HepG2 (cell line): ENCODE measurements at regions not wholly inside any gene's neighbourhood (a gene's known extent, or its start where the extent isn't known, plus 50 kb on each side); places are given as distances from the start of the nearest gene placed in this dataset.
"Not testable (repeated sequence)": the region's sequence is repeated elsewhere in the genome, so short reads cannot be mapped to it uniquely, and the experiment has no call there.

Source experiments
- ATAC-seq: fragments of 200-7000 bp; cut with Tn5 transposase; 3 replicates; pipeline ENCODE4 v1.9.1; 2020; ENCODE audit warnings: mild to moderate bottlenecking, moderate library complexity
- BruUV-seq: library from RNA; stranded (reverse); fragments of 400-500 nt; replicated peaks from 2 replicates; lab custom pipeline; 2021; lab: Mats Ljungman, UMichigan
- CTCF ChIA-PET: fragments of 300-600 bp; formaldehyde crosslinking; extraction: SDS; loops from one replicate; lab custom pipeline; 2021; ENCODE audit warnings: low total read pairs, inconsistent platforms, low intra/inter-chr PET ratio; lab: Yijun Ruan, JAX
- POLR2A ChIA-PET: fragments of 350-600 bp; sonication (Branson Sonifier 250); formaldehyde crosslinking; loops from one replicate; lab custom pipeline; 2020; ENCODE audit warnings: antibody characterized with exemption, inconsistent platforms; lab: Yijun Ruan, JAX
- DNase-seq: peaks from one replicate; pipeline ENCODE4 v3.0.0-alpha.2; 2015; ENCODE audit warnings: low spot score
- FAIRE-seq: peaks from 3 replicates; lab custom pipeline; 2011; peaks lifted over from hg19 to GRCh38; lab: Jason Lieb, UNC
- H2AFZ ChIP-seq: one replicate; pipeline ENCODE4 v1.6.1; 2011; ENCODE audit warnings: low read length, inconsistent platforms
- H3K27ac ChIP-seq: fragments of 300-600 bp; 3 replicates; pipeline ENCODE4 v1.8.0; 2011; ENCODE audit warnings: mixed run types, mild to moderate bottlenecking, mixed read lengths, low read length, inconsistent platforms; ENCODE audit not compliant: insufficient read depth; ENCODE audit errors: extremely low read length
- H3K27me3 ChIP-seq, 2 experiments: fragments of 200-600 bp in 1 of 2; 2 replicates in 1 of 2; 3 replicates in 1 of 2; pipeline versions ENCODE4 v1.6.0 to v1.8.0; 2011; ENCODE audit warnings: low read length in 2 of 2, mild to moderate bottlenecking in 2 of 2, moderate library complexity in 2 of 2, inconsistent platforms in 1 of 2; ENCODE audit not compliant: insufficient read depth in 2 of 2, control insufficient read depth in 1 of 2
- H3K36me3 ChIP-seq, 2 experiments: fragments of 200-600 bp in 1 of 2; replicated peaks in 1 of 2; 2 replicates in 1 of 2; 3 replicates in 1 of 2; pipeline versions ENCODE4 v1.5.1 to v1.8.0; 2011; ENCODE audit warnings: low read length in 2 of 2, inconsistent platforms in 1 of 2; ENCODE audit not compliant: insufficient read depth in 2 of 2, control insufficient read depth in 1 of 2
- H3K4me1 ChIP-seq: 2 replicates; pipeline ENCODE4 v1.5.1; 2012; ENCODE audit warnings: low read length, inconsistent platforms; ENCODE audit not compliant: insufficient read depth
- H3K4me2 ChIP-seq: 2 replicates; pipeline ENCODE4 v1.6.0; 2011; ENCODE audit warnings: low read depth, low read length, inconsistent platforms
- H3K4me3 ChIP-seq, 3 experiments: fragments of 200-600 bp in 1 of 3; sonication (generic), shearing (Covaris generic) in 1 of 3; replicated peaks in 1 of 3; 2 replicates each; pipeline ENCODE4 v1.5.1; 2011 to 2016; ENCODE audit warnings: low read length in 3 of 3, inconsistent platforms in 2 of 3, low read depth in 2 of 3, mild to moderate bottlenecking in 2 of 3, control low read depth in 1 of 3, mixed read lengths in 1 of 3; ENCODE audit not compliant: insufficient read depth in 1 of 3
- H3K79me2 ChIP-seq: one replicate; pipeline ENCODE4 v1.6.1; 2011; ENCODE audit warnings: low read length, inconsistent platforms; ENCODE audit not compliant: insufficient read depth
- H3K9ac ChIP-seq: 2 replicates; pipeline ENCODE4 v1.6.0; 2011; ENCODE audit warnings: mild to moderate bottlenecking, low read depth, low read length, inconsistent platforms; ENCODE audit not compliant: insufficient read depth
- H3K9me3 ChIP-seq: 2 replicates; pipeline ENCODE4 v1.5.1; 2012; ENCODE audit warnings: mild to moderate bottlenecking, low read length
- H4K20me1 ChIP-seq: 2 replicates; pipeline ENCODE4 v1.6.0; 2011; ENCODE audit warnings: inconsistent platforms, mild to moderate bottlenecking, low read length, moderate library complexity; ENCODE audit not compliant: insufficient read depth
- POLR2A ChIP-seq, 2 experiments: IDR thresholded peaks; 2 replicates each; pipeline ENCODE4 v1.6.1; 2011; ENCODE audit warnings: low read depth in 2 of 2, low read length in 2 of 2, mild to moderate bottlenecking in 1 of 2, moderate library complexity in 1 of 2; ENCODE audit not compliant: insufficient read depth in 1 of 2
- RNF2 ChIP-seq: fragments of 450-650 bp; conservative IDR thresholded peaks from 2 replicates; pipeline ENCODE4 v1.6.1; 2016; ENCODE audit warnings: low read depth
- SMAD3 ChIP-seq: sonication (generic); formaldehyde crosslinking; IDR thresholded peaks from 2 replicates; pipeline ENCODE4 v1.4.0; 2020; ENCODE audit warnings: missing genetic modification reagents
- ZNF564 ChIP-seq: sonication (generic); formaldehyde crosslinking; IDR thresholded peaks from 2 replicates; pipeline ENCODE4 v1.8.1; 2023; ENCODE audit warnings: mild to moderate bottlenecking, missing genetic modification reagents
- ZNF83 ChIP-seq: sonication (generic); formaldehyde crosslinking; IDR thresholded peaks from 2 replicates; pipeline ENCODE4 v1.4.0; 2020; ENCODE audit warnings: missing genetic modification reagents, mild to moderate bottlenecking, borderline replicate concordance
- ZSCAN20 ChIP-seq: sonication (generic); formaldehyde crosslinking; IDR thresholded peaks from 2 replicates; pipeline ENCODE4 v1.4.0; 2020; ENCODE audit warnings: missing genetic modification reagents, mild to moderate bottlenecking, borderline replicate concordance
- WGBS: methylation state at CpG from one replicate; pipeline ENCODE4 v1.1.6; 2017; ENCODE audit warnings: low lambda C conversion rate; 5-methylcytosine and 5-hydroxymethylcytosine counted together
- in situ Hi-C: cut with HindIII; loops from 2 replicates; pipeline ENCODE4 v1.10.0; 2017; ENCODE audit warnings: low pct_unique_long_range_greater_than_20kb; ENCODE audit not compliant: extremely low pct_ligation_motif_present
- intact Hi-C: fragments of 100-400 bp; cut with micrococcal nuclease; formaldehyde crosslinking; loops from one replicate; pipeline ENCODE4 v1.10.0; 2022; ENCODE audit not compliant: unreplicated experiment
- TF ChIP-seq, protein P1 (sequence below): sonication (generic); formaldehyde crosslinking; IDR thresholded peaks from 2 replicates; pipeline ENCODE4 v1.8.0; 2022; ENCODE audit warnings: mild to moderate bottlenecking, missing genetic modification reagents, moderate library complexity

DNA sequence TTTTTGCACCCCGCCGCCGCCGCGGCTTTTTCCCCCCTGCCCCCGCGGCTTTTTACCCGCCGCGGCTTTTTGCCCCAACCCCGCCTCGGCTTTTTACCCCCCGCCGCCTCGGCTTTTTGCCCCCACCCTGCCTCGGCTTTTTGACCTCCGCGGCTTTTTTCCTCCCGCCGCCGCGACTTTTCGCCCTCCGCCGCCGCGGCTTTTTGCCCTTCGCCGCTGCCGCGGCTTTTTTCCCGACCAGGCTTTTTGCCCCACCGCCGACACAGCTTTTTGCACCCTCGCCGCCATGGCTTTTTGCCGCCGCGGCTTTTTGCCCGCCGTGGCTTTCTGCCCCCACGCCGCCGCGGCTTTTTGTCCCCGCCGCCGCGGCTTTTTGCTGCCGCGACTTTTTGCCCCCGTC, 137.0 kb upstream of the TP53TG3D start:
- H3K27me3 ChIP-seq, result peaks cover 0 to 1% of the 10 kb centered on the region in 2 experiments; a peak in 1 of 5 replicates
- TF ChIP-seq RNF2 (0 out of 2 replicates have a peak, but pooled peaks have one; percentile 32), SMAD3 (CRISPR knock-in tag) (no peak), POLR2A (IDR thresholded peaks at IDR 0.05; ENCODE audit: insufficient read depth in 1 of 2, low read depth in 2 of 2, low read length in 2 of 2) (no peak), ZSCAN20 (CRISPR knock-in tag) (no peak), ZNF83 (no peak), ZNF564 (CRISPR knock-in tag) (no peak)
- TF ChIP-seq, protein P1, sequence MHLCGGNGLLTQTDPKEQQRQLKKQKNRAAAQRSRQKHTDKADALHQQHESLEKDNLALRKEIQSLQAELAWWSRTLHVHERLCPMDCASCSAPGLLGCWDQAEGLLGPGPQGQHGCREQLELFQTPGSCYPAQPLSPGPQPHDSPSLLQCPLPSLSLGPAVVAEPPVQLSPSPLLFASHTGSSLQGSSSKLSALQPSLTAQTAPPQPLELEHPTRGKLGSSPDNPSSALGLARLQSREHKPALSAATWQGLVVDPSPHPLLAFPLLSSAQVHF (CRISPR knock-in tag), result no peak
- no peak overlapping the region for H3K9ac ChIP-seq
- no peaks in the 10 kb centered on the region for H3K79me2 ChIP-seq
- POLR2A ChIA-PET, result no interaction called here
- in situ Hi-C loops, result no loop called here
- H3K4me1 ChIP-seq, result no peaks in the 10 kb centered on the region
- intact Hi-C loops, result no loop called here
- no peaks in the 10 kb centered on the region for H3K36me3 ChIP-seq
- ATAC-seq, result no peak
- CTCF ChIA-PET, result no interaction called here
- no peaks in the 10 kb centered on the region for H4K20me1 ChIP-seq
- WGBS, result 2% methylated on average over 52 of the region's 52 CpGs
- no peaks in the 10 kb centered on the region for H3K9me3 ChIP-seq
- H2AFZ ChIP-seq, result no peak overlapping the region
- BruUV-seq, result no TSS peak
- no peak for FAIRE-seq
- peak overlapping the region; percentile 63 for H3K4me2 ChIP-seq
- no peak for DNase-seq
- H3K27ac ChIP-seq, result no peak overlapping the region
- H3K4me3 ChIP-seq, result peak overlapping the region; percentile 65 to 69 (median 67); a peak in 5 of 6 replicates

DNA sequence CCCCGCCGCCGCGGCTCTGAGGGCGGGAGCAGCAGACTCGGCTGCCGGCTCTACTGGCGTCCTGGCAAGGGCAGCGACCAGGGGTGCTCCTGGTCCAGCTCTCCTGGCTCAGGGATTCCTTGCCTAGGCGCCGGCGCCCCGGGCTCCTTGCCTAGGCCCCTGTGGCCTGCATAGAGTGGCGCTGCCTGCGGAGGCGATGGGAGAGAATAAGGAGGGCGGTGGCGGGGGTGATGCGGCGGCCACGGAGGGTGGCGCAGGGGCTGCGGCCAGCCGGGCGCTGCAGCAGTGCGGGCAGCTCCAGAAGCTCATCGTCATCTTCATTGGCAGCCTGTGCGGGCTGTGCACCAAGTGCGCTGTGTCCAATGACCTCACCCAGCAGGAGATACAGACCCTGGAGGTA, 136.6 kb upstream of the TP53TG3D start:
- FAIRE-seq, H3K9ac ChIP-seq, H3K79me2 ChIP-seq, H3K36me3 ChIP-seq, H3K27me3 ChIP-seq, BruUV-seq, H3K4me1 ChIP-seq, CTCF ChIA-PET, POLR2A ChIA-PET, ATAC-seq, H4K20me1 ChIP-seq, DNase-seq, H3K9me3 ChIP-seq, H3K27ac ChIP-seq, H3K4me2 ChIP-seq, intact Hi-C loops, H2AFZ ChIP-seq, in situ Hi-C loops: not testable (repeated sequence)
- 55% methylated on average over 29 of the region's 29 CpGs for WGBS
- peak overlapping the region; percentile 65 to 69 (median 67); a peak in 4 of 6 replicates for H3K4me3 ChIP-seq
